Panc1 (cell line): ENCODE measurements at regions not wholly inside any gene's neighbourhood (a gene's known extent, or its start where the extent isn't known, plus 50 kb on each side); places are given as distances from the start of the nearest gene placed in this dataset.

Experiments used
- POLR2AphosphoS5 ChIP-seq: IDR thresholded peaks from 2 replicates; pipeline ENCODE4 v1.6.1; 2012; ENCODE audit warnings: mild to moderate bottlenecking, low read depth, low read length, moderate library complexity
- TCF7L2 ChIP-seq: IDR thresholded peaks from 2 replicates; pipeline ENCODE4 v1.6.1; 2011; ENCODE audit warnings: mild to moderate bottlenecking, low read depth, low read length, inconsistent platforms
- TF ChIP-seq, protein P1 (sequence below): fragments of 450-650 bp; IDR thresholded peaks from 2 replicates; pipeline ENCODE4 v1.5.1; 2017; ENCODE audit warnings: mild to moderate bottlenecking

DNA sequence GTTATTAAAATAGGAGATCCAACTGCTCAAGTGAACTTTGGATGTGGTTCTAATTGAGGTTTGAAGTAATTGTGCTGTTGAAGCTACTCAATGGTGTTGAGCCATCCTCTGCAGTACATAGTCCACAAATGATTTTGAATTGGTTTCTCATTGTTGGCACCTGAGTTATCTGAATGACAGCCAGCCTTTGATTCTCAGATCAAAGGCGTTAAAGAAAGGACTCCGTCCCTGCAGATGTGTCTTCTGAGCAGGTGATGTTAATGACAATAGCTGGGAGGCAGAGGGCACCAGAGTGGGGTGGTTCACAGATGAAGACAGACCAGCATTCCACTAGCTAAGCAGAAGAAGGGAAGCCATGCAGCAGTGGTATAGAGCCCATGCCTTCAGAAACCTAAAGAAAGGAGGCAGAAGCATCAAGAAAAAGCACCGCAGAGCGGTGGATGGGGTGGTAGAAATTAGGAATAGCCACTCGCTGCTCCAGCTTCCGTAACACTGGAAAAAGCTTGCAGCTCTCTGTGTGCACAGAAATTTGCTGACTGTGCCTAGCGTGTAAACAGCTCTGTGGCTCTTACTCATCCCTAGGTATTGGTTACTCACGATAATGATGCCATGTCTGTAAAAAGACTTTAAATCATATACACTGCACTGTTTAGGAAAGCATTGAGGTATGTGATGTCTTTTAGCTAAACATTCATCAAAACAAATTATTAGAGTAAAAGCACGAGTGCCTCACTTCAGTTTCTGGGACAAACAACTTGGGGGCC is 79.2 kb upstream of the CLCN4 start:
- TF ChIP-seq, protein P1, sequence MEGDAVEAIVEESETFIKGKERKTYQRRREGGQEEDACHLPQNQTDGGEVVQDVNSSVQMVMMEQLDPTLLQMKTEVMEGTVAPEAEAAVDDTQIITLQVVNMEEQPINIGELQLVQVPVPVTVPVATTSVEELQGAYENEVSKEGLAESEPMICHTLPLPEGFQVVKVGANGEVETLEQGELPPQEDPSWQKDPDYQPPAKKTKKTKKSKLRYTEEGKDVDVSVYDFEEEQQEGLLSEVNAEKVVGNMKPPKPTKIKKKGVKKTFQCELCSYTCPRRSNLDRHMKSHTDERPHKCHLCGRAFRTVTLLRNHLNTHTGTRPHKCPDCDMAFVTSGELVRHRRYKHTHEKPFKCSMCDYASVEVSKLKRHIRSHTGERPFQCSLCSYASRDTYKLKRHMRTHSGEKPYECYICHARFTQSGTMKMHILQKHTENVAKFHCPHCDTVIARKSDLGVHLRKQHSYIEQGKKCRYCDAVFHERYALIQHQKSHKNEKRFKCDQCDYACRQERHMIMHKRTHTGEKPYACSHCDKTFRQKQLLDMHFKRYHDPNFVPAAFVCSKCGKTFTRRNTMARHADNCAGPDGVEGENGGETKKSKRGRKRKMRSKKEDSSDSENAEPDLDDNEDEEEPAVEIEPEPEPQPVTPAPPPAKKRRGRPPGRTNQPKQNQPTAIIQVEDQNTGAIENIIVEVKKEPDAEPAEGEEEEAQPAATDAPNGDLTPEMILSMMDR, result no peak
- TF ChIP-seq TCF7L2 (no peak), POLR2AphosphoS5 (no peak)
